HG03565 (cell line): ENCODE measurements at regions not wholly inside any gene's neighbourhood (a gene's known extent, or its start where the extent isn't known, plus 50 kb on each side); places are given as distances from the start of the nearest gene placed in this dataset.
"Not testable (repeated sequence)": the region's sequence is repeated elsewhere in the genome, so short reads cannot be mapped to it uniquely, and the experiment has no call there.

Source experiments
- ATAC-seq: cut with Tn5 transposase; IDR thresholded peaks from one replicate; pipeline ENCODE4 v1.9.1; 2021; ENCODE audit warnings: mild to moderate bottlenecking, moderate library complexity; ENCODE audit not compliant: unreplicated experiment

DNA sequence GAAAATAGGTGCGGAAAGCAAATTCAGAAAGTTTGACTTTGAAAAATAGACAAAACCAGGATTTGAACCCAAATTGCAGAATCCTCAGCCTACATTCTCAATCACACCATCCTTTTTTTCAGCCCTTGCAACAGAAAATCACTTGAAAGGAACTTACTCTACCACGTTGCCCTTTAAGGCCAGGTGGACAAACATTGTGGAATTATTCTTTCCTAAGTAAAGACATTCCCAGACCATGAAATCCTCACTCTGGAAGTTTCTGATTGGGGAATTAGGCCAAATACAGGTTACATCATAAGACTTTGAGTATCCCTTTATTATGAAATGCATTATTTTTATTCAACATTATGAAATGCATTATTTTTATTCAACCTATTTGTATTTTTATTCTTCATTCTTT is 259.4 kb downstream of the RAD51AP2 start:
- no peak for ATAC-seq

DNA sequence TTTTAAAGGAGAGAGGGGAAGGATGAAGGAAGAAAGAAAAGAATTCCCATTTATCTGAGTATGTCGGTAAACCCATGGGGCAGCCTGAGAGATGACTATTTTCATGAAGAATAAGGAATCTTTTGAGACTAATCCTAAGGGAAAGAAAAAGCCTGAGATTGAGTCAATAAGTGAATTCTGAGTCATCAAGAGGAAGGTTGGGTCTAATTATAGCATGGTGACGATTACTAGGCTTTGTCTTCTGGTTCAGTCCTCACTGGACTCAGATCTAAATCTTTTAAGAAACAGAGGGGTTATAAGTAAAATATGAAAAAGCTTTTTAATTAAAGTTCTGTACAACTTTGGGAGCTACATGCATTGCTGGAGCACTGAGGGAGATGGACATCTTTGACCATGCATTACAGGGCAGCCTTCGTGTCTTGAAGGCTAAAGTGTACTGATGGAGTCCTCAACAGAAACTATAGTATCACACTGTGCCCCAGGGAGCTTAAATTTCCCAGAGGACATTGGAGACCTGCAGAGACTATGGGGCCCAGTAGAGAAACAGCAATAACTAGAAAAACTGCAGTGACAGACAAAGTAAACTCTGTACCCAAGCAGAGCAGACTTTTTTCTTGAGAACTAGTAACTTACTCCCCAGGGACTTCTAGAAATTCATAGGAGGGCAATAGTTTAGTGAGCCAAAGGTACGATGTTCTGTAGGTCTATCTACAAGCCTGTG is 260.9 kb downstream of the RAD51AP2 start:
- no peak for ATAC-seq

DNA sequence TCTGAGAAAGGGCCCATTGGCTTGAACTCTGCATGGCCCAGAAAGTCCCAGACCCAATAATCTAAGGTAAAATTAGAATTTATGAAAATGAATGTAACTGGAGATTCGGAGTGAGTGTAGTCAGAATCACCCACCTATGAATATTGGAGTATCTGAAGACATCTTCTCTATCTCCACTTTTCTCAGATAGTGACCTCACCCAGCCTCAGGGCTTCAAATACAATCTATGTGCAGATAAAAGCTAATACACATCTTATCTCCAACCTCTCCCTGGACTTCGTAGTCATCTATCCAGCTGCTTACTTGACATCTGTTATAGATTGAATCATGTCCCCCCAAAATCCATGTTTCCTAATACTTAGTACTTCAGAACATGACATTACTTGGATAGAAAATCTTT is 263.2 kb downstream of the RAD51AP2 start:
- ATAC-seq = no peak

DNA sequence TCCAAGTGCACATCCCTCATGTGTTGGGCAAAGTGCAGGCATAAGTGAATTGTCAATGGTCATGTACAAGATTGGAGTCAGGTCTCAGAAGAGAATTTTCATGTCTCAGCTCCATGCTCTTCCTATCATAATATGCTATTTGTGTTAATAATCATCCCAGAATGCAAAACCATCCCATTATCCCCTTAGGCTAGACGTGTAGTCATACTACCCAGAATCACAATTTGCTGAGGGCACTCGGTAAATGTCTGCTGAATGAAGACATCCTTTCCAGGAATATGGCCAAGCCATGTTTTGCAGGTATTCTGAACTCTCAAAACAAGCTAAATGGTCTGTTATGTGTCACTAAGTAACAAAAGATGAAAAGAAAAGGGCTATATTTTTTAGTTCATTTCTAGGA is 263.8 kb downstream of the RAD51AP2 start:
- no peak for ATAC-seq

DNA sequence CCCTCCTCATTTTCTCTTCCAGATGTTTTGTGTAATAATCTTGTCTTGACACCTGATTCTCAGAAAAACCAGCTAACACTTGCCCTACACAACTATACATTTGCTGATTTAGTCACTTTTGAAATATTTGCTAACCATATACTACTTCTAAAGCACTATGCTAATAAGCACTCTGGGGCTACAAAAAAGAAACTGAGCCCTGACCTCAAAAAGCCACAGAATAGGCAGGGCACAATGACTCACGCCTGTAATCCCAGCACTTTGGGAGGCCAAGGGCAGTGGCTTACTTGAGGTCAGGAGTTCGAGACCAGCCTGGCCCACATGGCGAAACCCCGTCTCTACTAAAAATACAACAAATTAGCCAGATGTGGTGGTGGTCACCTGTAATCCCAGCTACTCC is 266.0 kb downstream of the RAD51AP2 start:
- no peak for ATAC-seq

DNA sequence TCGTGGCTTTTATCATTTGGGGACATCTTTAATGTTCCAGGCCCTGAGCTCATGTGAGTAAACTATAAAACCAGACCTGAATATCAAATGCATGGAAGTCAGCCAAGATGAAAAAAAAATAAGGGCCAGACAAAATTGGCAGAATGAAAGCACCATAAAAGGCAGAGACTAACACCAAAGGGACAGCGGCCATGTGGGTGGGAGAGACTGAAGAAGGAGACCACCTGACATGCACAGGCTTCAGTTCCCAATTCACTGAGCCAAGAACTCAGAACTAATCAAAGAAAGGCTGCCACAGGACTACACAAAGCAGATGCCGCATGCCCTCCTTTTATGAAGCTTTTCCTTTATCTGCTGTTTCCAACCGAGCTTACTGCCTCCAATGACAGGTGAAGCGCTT is 267.1 kb downstream of the RAD51AP2 start:
- ATAC-seq = no peak

DNA sequence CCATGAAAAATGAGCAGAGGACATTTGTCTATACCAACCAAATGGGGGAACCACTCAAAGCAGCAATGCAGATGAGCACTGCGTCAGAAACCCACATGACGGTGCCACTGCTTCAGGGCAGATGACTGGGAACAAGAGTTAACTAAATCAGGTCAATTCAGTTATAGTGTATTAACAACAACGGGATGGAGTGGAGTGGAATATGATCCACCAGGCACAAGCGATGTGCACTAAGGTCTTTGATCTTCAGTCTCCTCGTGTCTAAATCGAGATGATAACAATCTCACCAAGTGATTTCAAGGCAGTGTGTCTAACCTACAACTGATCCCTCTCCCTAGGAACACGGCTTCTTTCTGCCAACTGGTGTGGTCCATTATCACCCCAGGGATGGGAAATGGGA is 269.0 kb downstream of the RAD51AP2 start:
- no peak for ATAC-seq

DNA sequence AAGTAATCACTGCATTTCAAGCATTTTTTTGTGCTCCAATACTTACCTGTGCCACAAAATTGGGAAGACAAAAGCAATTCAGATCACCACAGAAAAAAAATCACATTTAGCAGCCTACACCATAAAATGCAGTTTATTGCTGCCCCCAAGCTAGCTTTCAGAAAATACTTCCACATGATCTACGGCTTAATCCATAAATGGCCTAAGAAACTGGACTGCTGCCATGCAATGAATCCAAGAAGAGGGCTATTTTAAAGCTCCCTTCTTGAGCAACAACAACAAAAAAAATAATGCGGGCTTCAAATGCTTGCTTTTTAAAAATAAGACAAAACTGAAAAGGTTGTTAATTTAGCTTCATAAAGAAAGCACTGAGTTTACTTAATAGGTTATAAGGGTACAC is 272.3 kb downstream of the RAD51AP2 start:
- ATAC-seq = no peak

DNA sequence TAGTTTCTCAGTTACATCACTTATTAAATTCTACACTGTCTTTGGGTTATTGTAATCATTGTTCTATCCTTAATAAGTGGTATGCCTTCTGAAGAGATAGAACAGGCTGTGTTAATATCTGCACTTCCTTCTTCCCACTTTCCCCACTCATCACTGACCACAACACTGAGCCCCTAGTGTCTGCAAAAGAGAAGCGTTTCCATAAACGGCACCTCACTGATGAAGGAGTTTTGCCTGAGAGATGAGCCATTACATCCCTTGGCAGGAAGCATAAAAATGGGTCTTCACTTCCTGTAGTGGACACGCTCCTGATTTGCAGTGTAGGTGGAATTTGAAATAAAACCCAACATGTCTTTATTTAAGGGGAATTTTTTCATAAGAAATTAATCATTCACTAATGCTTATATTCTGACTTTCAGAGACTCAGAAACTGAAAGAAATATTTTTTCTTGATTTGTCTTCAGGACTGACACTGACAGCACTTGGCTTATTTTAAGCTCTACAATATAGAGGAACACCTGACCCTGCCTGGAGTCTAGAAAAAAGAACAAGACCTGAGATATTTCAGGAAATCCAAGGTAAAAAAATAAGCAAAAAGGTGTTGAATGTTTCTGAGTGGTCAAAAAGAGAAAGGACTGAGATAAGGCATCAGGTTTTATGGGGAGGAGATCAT is 275.3 kb downstream of the RAD51AP2 start:
- no peak for ATAC-seq

DNA sequence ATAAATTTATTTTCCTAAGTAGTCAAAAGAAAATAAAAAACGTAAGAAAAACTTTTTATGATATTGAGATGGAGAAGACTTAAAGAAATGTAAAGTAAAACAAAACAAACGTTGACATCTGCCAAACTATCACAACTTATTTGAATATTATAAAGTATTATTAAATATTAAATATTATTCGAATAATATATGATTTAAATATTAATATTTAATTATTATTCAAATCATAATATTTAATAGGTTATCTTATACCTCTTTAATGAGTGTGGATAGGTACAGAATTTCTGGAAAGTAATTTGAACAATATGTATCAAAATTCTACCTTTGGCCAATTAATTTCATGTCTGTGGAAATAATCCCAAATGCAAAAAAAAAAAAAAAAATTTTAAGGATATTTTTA is 278.7 kb downstream of the RAD51AP2 start:
- ATAC-seq = no peak

DNA sequence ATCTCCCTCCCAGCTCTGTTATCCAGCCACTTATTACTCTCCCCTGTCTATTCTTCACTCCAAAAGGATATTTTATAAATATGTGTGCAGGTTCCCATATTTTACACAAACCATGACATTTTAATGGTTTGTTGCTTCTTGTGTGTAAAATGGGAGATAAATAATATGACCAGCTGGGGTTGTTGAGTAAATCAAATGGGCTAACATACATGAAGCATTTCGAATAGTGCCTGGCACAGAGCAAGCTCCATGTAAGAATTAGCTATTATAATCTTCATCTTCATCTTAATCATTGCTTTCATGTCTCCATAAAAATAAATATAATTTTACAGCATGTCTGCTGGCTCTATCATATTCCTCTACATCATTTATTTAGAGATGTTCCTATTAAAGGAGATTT is 283.1 kb downstream of the RAD51AP2 start:
- ATAC-seq = no peak

DNA sequence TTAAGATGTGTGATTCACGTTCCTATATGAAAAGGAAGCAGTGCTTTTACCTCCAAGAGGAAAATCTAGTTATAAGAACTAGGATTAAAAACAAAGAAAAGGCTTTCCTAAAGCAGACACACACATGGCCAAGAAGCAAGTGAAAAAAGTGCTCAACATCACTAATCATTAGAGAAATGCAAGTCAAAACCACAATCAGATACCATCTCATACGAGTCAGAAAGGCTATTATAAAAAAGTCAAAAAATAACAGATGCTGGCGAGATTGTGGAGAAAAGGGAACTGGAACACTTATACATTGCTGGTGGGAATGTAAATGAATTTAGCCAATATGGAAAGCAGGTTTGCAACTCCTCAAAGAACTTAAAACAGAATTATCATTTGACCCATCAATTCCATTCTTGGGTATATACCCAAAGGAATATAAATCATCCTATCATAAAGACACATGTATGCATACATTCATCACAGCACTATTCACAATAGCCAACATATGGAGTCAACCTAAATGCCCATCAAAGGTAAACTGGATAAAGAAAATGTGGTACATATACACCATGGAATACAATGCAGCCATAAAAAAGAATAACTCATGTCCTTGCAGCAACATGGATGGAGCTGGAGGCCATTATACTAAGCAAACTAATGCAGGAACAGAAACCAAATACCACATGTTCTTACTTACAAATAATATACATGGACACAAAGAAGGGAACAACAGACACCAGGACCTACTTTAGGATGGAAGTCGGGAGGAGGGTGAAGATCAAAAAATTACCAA is 285.3 kb downstream of the RAD51AP2 start:
- ATAC-seq = no peak

DNA sequence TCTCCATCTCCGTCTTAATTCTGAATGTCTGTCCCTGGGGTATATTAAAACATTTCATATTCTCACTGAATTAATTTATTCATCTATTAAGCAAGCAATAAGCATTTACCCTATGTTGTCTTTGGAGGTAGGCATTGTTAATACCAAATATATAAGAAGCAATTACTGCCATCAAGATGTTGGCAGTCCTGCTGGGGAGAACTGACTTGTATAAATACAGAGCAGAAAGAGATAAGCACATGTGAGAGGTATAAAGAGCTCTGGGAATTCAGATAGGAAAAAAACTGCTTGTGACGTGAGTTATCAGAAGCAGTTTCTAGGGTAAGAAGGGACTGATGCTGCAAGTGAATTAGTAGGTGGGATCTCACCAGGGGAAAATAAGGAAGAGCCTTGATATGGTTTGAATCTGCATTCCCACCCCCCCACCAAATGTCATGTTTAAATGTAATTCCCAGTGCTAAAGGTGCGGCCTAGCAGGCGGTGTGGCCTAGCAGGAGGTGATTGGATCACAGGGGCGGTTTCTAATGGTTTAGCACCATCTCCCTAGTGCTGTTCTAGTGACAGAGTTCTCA is 286.8 kb downstream of the RAD51AP2 start:
- no peak for ATAC-seq

DNA sequence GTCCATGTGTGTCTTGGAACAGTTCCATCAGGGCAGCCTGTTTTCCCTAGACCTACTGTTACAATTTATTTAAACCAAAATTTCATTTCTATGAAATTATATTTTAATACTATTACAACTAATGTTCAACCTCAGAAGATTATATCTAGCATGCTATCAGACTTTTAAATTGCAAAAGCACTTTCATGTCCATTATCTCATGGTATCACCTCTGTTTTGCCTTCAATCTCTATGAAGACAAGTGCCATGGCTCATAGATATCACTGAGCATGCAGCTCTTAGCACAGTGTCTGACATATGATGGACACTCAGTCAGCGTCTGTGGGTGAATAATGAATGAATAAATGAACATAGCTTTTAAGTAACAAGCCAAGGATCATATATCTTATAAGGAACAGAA is 288.8 kb downstream of the RAD51AP2 start:
- ATAC-seq = no peak

DNA sequence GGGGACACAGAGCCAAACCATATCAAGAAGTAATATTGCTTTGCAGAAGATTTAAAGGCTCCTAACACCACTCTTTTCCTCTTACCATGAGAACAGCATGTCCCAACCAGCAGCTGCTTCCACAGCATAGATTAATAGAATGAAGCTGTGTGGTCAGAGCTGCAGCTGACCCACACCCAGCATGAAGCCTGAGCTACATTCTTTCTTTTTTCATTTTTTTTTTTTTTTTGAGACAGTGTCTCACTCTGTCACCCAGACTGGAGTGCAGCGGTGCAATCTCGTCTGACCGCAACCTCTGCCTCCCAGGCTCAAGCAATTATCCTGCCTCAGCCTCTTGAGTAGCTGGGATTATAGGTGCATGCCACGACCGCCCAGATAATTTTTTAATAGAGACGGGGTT is 289.8 kb downstream of the RAD51AP2 start:
- ATAC-seq = no peak

DNA sequence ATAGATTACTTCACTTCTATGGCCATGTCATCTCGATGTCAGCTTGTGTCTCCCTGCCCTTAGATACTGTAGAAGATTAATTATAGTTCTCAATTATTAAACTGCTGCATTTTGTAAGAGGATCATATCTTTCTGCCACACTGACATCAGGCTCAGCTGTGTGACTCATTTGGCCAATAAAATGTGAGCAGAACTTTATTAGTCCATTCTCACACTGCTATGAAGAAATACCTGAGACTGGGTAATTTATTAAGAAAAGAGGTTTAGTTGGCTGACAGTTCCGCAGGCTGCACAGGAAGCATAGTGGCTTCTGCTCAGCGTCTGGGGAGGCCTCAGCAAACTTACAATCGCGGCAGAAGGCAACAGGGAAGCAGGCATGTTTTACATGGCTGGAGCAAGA is 290.4 kb downstream of the RAD51AP2 start:
- ATAC-seq = no peak

DNA sequence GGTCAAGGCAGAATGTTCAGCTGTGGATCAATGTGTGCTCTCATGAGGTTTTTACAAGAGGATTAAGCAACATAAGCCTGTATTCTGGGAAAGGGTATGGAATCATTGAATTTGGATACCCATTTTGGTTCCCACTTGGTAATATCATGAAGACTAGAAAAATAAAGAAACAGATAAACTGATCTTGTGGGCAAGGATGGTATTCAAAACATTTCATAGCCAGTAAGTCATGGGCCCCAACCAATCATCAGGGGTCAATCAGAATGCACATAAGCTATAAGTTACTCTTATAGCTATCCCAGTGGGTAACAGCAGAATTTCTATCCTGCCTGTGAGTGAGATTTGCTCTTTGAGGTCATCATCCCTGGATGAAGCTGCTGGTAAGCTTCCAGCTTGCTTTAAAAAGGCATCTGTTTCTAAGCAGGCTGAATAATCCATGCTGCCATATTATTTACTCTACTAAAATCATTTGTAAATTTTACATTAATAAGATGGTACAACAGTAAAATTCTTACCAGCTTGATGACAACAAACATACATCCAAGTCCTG is 291.2 kb downstream of the RAD51AP2 start:
- no peak for ATAC-seq

DNA sequence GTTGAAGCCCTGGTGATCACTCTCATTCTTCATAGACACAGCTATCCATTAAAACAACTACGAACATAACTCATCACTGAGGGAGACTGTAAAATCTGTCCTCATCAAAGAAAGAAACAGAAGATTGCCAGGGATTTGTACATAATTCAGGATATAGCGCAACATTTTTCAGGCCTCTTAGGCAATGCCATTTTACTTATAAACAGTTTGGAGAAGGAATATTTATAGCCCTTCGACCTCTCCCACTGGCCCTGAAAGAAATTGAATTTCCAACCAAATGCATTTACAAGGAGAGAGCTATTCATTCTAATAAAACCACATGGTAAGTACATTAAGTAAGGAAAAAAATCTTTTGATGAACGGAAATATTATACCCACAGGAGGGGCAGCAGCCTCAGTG is 295.0 kb downstream of the RAD51AP2 start:
- no peak for ATAC-seq

DNA sequence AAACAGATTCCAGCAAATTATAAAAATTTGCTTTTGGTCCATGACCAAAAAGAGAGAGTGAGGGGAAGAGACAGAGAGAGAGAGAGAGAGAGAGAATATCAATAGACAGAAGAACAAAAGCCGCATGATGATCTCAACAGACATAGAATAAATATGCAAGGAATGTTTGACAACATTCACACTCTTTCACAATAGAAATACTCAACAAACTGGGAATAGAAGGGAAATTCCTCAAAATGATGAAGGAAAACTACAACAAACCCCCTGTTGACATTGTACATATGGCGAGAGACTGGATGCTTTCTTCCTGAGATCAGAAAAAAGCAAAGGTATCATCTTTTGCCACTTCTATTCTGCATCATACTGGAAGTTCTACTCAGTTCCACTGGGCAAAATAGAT is 309.7 kb downstream of the RAD51AP2 start:
- no peak for ATAC-seq

DNA sequence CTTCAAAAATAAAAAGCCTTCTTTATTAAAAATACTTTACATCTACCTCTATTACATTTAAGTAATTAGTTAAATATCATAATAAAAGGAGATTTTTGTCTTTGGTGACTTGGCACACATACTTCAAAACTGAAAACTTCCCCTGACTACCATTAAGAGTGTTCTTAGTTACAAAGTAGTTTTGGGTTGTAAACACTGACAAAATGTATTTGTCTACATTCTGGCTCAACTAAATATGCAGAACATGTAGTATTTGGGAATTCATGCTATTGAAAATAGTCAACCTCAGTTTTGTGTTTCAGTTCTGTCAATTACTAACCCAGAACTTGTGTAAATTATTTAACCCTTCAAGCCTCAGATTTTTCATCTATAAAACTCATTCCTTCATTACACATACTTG is 311.5 kb downstream of the RAD51AP2 start:
- no peak for ATAC-seq

DNA sequence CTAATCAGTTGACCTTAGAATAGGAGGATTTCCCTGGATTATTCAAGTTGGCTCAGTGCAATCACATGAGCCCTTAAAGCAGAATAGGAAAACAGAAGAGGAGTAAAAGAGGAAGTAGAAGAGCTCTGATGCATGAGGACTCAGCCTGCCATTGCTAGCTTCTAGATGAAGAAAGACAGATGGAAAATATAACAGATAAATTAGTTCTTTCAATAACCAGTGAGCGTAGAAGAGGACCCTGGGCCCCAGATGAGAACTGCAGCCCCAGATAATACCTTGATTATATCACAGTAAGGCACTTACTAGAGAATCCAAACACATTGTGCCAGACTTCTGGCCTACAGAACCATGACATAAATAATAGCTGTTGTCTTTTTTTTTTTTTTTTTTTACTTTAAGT is 314.0 kb downstream of the RAD51AP2 start:
- not testable (repeated sequence) for ATAC-seq
